ENCODE measurements at regions not wholly inside any gene's neighbourhood (a gene's known extent, or its start where the extent isn't known, plus 50 kb on each side); places are given as distances from the start of the nearest gene placed in this dataset.

DNA sequence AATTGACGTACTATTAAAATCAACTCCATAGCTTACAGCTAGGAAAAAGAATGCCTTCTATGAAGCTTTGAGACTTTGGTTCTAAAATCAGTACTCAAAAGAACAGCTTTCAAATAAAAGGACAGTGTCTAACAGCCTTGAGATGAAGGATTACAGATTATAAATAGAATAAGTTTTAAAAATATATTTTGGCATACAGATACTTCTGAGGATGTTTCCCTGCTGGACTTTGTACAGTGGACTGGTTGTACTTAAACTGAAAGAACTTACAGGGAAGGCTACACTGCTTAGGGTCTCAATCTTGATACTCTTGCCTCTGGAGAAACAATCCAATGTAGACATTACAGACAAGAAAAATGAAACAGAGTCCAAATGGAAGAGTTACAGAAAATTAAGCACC is 452.7 kb downstream of the CETN3 start:
- no peak for ATAC-seq
- TF ChIP-seq CSDC2 (CRISPR knock-in tag; IDR thresholded peaks at IDR 0.05) (no peak), ZNF565 (CRISPR knock-in tag; conservative IDR thresholded peaks at IDR 0.05; ENCODE audit: low read depth) (no peak), ARNTL (CRISPR knock-in tag; IDR thresholded peaks at IDR 0.05; ENCODE audit: borderline replicate concordance, low read depth) (no peak), CSRNP3 (CRISPR knock-in tag; IDR thresholded peaks at IDR 0.05) (no peak), TOX (CRISPR knock-in tag; IDR thresholded peaks at IDR 0.05; ENCODE audit: borderline replicate concordance) (no peak), PATZ1 (CRISPR knock-in tag; IDR thresholded peaks at IDR 0.05; ENCODE audit: borderline replicate concordance) (no peak), ESRRG (CRISPR knock-in tag; IDR thresholded peaks at IDR 0.05) (no peak), ZFP30 (CRISPR knock-in tag; IDR thresholded peaks at IDR 0.05) (no peak), TSHZ2 (CRISPR knock-in tag; IDR thresholded peaks at IDR 0.05) (no peak), BACH2 (CRISPR knock-in tag; IDR thresholded peaks at IDR 0.05; ENCODE audit: borderline replicate concordance) (no peak), POU6F1 (CRISPR knock-in tag; IDR thresholded peaks at IDR 0.05; ENCODE audit: borderline replicate concordance, low read depth) (no peak)

DNA sequence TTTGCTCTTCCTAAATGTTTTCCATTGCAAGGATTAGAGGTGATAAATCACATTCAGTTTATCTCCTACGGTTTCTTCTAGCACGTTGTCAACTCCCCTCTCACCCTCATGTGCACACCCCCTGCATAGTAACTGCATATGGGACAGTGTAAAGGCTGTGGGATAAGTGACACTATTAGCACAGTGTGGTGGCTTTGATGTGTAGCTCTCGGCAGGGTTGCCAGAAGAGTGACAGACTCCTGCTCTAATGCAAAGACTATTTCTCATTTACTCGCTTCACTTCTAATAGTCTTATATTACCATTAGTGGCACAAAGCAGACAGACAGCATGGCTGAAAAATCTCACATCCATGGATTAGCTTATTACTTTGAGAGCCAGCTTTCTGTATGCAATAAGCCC is 454.6 kb downstream of the CETN3 start:
- TF ChIP-seq ISL1 (CRISPR knock-in tag; IDR thresholded peaks at IDR 0.05) (no peak), OSR1 (CRISPR knock-in tag; IDR thresholded peaks at IDR 0.05) (no peak)
- ATAC-seq, result no peak

GRCh38 chr5:89951876-89952275 is 457.7 kb downstream of the CETN3 start:
- ATAC-seq, result no peak
- TF ChIP-seq ZNF565 (CRISPR knock-in tag; conservative IDR thresholded peaks at IDR 0.05; ENCODE audit: low read depth) (no peak), SNAI2 (CRISPR knock-in tag; IDR thresholded peaks at IDR 0.05) (no peak), RARB (CRISPR knock-in tag; IDR thresholded peaks at IDR 0.05) (no peak), POU6F1 (CRISPR knock-in tag; IDR thresholded peaks at IDR 0.05; ENCODE audit: borderline replicate concordance, low read depth) (no peak), ESRRG (CRISPR knock-in tag; IDR thresholded peaks at IDR 0.05) (no peak), ZFP30 (CRISPR knock-in tag; IDR thresholded peaks at IDR 0.05) (no peak), GLIS3 (CRISPR knock-in tag; IDR thresholded peaks at IDR 0.05) (no peak), TSHZ2 (CRISPR knock-in tag; IDR thresholded peaks at IDR 0.05) (no peak)
